NCI-H146 treated with DMSO at 0.1 percent for 48 hours (cell line): ENCODE measurements at regions not wholly inside any gene's neighbourhood (a gene's known extent, or its start where the extent isn't known, plus 50 kb on each side); places are given as distances from the start of the nearest gene placed in this dataset.

Experiments
- DNase-seq: peaks from one replicate; lab custom pipeline; 2025; ENCODE audit not compliant: unreplicated experiment; lab: John Stamatoyannopoulos, UW

- peak; percentile 34 for DNase-seq
Measured at GRCh38 chr2:121897335-121897970, 142.0 kb downstream of the TSN start.

- no peak for DNase-seq
Measured at GRCh38 chr2:121898483-121898882, 143.0 kb downstream of the TSN start.

DNA sequence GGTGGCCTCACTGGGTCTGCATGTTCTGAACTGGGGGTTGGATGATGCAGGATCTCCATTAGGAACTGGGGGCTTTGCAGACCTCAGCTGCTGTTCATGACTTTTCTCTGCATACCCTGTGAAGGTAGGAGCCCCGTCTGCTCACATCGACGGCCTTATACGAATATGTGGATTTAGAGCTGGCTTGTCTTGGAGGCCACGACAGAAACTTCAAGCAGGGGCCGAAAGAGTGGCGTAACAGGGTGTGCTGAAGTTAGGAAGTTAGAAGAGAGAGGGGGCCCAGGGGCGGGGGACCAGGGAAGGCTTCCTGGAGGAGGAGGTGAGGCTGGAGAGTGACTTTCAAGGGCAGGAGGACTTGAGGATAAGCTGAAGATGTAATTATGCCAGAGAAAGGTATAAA, 144.9 kb downstream of the TSN start:
- no peak for DNase-seq

GRCh38 chr2:121902171-121902591, 146.7 kb downstream of the TSN start:
- DNase-seq: no peak

DNA sequence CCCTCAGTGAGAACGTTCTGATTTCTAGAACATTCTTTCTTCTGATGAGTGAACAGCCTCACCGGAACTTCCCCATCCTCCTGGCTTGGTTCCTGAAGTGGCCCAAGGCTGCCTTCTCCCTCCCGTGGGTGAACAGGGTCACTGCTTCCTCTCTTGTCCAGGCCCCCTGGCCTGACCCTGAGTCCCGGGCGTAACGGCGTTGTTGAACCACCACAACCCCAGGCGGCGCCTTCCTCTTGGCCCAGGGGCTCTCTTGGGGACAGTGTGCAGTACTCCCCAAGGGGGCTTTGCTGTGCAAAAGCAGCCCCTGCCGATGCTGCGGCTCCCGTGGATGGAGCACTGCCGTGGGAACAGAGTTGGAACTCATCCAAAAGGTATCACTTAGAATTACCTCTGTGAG, 147.2 kb downstream of the TSN start:
- DNase-seq: no peak

- DNase-seq: no peak
Measured at GRCh38 chr2:121903037-121903689, 147.7 kb downstream of the TSN start.

- DNase-seq: no peak
Measured at GRCh38 chr2:121904656-121905055, 149.2 kb downstream of the TSN start.

DNA sequence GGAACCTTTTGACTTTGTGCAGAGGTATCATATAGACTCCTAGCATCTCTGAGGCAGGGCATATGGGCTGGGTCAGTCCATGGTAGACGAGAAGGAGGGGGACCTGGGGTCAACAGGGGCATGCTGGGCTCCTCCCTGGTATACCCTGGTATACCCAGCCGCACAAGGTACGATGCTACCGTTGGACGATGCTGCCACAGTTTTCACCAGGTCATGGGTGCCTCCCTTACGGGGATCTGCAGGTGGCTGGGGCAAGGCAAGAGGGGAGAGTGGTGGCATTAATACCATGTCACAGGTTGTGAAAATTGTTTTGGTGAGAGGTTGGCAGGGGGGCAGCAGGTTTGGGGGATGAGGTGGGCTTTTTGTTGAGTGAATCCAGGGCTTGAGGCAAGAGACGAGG, 149.8 kb downstream of the TSN start:
- DNase-seq: no peak

DNA sequence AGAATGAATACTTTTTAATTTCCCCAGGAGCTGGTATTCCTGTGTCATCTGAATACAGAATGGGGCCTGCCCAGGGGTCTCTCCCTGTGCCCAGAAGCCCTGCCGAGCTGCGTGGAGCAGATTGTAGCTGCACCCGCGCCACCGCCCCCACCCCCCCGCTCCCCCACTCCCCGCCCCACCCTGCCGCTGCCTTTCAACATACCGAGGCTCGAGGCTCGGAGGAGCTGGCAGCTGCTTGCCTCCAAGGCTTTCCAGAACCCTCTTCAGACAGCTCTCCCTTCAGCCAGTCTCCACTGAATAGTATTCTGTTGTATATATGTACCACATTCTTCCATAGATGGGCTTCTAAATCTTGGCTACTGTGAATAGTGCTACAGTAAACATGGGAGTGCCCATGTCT, 150.7 kb downstream of the TSN start:
- DNase-seq: no peak

- no peak for DNase-seq
Measured at GRCh38 chr2:121907928-121908327, 152.5 kb downstream of the TSN start.

- no peak for DNase-seq
Measured at GRCh38 chr2:121910139-121910538, 154.7 kb downstream of the TSN start.

GRCh38 chr2:121911036-121911435, 155.6 kb downstream of the TSN start:
- DNase-seq: no peak

GRCh38 chr2:121917143-121917542, 161.7 kb downstream of the TSN start:
- DNase-seq: no peak

GRCh38 chr2:121918231-121918630, 162.8 kb downstream of the TSN start:
- no peak for DNase-seq

DNA sequence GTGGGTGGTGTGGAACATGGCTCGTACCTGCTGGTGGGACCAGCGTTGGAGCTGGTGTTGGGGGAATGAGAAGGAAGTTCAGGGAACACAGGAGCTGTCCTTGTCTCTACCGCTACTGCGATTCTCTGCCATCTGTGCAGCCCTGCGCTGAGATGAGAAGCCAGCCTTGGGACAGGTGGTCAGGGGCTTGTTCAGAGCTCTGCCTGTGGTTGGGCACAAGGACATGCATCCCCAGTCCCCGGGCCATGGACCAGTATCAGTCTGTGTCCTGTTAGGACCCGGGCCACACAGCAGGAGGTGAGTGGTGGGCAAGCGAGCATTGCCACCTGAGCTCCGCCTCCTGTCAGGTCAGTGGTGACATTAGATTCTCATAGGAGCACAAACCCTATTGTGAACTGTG, 164.4 kb downstream of the TSN start:
- DNase-seq: no peak

DNA sequence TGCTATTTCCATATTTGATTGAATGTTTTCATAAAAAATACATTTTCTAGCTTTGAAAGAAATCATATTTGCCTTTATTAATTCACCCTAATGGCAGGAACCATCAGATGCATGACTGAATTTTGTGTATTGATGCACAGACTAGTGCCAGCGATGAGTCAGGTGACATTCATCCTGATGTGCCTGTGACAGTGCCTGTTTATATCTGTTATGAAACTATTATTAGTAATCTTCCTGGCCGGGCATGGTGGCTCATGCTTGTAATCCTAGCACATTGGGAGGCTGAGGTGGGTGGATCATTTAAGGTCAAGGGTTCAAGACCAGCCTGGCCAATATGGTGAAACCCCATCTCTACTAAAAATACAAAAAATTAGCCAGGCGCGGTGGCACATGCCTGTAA, 170.0 kb downstream of the TSN start:
- DNase-seq: no peak

DNA sequence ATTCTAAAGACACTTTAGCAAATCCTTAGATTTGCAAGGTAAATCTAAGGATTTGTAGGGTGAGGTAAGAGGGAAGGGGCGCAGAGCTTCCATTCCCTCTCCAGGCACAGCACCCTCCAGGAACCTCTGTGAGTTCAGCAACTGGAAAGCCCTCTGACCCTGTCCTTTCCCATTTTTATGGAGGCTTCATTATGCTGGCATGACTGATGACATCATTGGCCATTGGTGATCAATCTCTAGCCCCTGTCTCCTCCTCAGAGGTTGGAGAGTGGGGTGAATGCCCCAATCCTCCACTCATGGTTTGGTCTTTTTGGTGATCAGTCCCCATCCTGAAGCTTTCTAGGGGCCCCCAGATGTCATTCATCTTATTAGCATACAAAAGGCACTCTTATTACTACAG, 187.8 kb downstream of the TSN start:
- DNase-seq: no peak

DNA sequence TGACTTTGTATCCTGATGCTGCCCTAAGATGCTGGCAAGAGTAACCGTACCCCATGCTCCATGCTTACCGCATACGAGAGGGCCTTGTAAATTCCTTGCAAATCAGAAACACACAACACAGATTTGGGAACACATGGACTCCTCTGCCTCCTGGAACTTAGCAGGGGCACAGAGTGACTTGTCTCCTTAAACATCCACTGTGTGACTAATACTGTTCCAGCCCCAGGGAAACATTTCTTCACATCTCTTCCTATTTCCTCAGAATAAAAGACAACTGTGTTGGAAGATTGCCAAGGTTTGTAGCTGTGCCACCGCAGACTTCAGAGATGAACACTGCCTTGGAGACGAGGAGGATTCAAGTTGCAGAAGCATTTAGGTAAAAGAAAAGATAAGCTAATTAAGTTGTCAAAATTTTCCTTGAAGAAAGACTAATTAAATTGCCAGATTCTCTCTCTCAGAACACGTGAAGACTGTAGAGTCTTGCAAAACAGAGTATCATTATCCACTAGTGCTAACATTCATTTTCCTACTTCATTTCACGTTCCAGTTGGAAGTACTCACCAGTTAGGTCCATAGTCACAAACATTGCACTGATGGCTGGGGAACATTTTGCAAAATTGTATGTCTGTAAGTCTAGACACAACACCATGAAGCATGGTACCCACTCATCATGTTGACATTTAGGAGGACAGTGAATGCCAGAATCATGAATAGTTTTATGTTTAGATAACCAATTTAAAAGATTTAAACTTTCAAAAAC, 188.8 kb downstream of the TSN start:
- no peak for DNase-seq

GRCh38 chr2:121947674-121948073, 192.2 kb downstream of the TSN start:
- no peak for DNase-seq

GRCh38 chr2:121949271-121949670, 193.8 kb downstream of the TSN start:
- peak; percentile 8 for DNase-seq

- peak; percentile 76 for DNase-seq
Measured at GRCh38 chr2:121955426-121955825, 200.0 kb downstream of the TSN start.

GRCh38 chr2:121955872-121956271, 200.4 kb downstream of the TSN start:
- DNase-seq: no peak
